ENCODE measurements at regions not wholly inside any gene's neighbourhood (a gene's known extent, or its start where the extent isn't known, plus 50 kb on each side); places are given as distances from the start of the nearest gene placed in this dataset.

DNA sequence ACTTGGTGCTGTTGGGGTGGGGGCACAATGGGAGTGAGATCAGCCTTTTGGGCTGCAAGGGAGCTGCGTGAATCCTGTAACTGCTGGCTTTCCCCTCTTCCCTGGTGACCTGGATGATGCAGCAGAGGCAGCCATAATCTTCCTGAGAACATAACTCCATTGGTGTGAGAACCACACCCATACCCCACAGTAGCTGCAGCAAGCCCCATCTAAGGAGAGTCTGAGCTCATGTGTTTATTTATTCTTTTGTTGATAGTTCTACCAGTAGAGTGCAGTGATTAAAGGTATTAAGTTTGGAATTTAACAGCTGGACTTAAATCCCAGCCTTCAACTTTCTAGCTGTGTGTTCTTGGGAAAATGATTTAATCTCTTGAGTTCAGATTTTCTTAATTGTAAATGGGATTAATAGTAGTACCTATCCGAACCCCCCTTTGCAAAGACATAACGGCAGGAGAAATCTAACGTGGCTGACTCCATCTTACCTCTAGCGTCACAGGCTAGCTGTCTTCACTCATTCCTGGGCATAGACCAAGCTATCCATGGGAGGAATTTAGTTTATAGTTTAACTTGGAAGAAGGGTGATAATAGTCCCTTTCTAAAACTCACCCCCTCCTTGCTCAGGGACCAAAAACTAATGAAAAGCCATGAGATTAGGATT is 385.0 kb upstream of the DDI1 start:
- no peak for TF ChIP-seq EP300 (conservative IDR thresholded peaks at IDR 0.05; ENCODE audit: poor library complexity, severe bottlenecking)
- TF ChIP-seq, protein P1, sequence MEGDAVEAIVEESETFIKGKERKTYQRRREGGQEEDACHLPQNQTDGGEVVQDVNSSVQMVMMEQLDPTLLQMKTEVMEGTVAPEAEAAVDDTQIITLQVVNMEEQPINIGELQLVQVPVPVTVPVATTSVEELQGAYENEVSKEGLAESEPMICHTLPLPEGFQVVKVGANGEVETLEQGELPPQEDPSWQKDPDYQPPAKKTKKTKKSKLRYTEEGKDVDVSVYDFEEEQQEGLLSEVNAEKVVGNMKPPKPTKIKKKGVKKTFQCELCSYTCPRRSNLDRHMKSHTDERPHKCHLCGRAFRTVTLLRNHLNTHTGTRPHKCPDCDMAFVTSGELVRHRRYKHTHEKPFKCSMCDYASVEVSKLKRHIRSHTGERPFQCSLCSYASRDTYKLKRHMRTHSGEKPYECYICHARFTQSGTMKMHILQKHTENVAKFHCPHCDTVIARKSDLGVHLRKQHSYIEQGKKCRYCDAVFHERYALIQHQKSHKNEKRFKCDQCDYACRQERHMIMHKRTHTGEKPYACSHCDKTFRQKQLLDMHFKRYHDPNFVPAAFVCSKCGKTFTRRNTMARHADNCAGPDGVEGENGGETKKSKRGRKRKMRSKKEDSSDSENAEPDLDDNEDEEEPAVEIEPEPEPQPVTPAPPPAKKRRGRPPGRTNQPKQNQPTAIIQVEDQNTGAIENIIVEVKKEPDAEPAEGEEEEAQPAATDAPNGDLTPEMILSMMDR (IDR thresholded peaks at IDR 0.05; ENCODE audit: poor library complexity, severe bottlenecking): no peak
- TF ChIP-seq POLR2AphosphoS5 (IDR thresholded peaks at IDR 0.05): no peak
- no peak for TF ChIP-seq TAF1 (IDR thresholded peaks at IDR 0.05; ENCODE audit: low read depth)
- no peak for TF ChIP-seq EZH2 (IDR thresholded peaks at IDR 0.05; ENCODE audit: borderline replicate concordance, insufficient read depth, low read length, poor library complexity, severe bottlenecking)
- TF ChIP-seq SMC3 (conservative IDR thresholded peaks at IDR 0.05; ENCODE audit: poor library complexity): no peak
- TF ChIP-seq, protein P2, sequence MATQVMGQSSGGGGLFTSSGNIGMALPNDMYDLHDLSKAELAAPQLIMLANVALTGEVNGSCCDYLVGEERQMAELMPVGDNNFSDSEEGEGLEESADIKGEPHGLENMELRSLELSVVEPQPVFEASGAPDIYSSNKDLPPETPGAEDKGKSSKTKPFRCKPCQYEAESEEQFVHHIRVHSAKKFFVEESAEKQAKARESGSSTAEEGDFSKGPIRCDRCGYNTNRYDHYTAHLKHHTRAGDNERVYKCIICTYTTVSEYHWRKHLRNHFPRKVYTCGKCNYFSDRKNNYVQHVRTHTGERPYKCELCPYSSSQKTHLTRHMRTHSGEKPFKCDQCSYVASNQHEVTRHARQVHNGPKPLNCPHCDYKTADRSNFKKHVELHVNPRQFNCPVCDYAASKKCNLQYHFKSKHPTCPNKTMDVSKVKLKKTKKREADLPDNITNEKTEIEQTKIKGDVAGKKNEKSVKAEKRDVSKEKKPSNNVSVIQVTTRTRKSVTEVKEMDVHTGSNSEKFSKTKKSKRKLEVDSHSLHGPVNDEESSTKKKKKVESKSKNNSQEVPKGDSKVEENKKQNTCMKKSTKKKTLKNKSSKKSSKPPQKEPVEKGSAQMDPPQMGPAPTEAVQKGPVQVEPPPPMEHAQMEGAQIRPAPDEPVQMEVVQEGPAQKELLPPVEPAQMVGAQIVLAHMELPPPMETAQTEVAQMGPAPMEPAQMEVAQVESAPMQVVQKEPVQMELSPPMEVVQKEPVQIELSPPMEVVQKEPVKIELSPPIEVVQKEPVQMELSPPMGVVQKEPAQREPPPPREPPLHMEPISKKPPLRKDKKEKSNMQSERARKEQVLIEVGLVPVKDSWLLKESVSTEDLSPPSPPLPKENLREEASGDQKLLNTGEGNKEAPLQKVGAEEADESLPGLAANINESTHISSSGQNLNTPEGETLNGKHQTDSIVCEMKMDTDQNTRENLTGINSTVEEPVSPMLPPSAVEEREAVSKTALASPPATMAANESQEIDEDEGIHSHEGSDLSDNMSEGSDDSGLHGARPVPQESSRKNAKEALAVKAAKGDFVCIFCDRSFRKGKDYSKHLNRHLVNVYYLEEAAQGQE (IDR thresholded peaks at IDR 0.05; ENCODE audit: borderline replicate concordance): no peak
